ENCODE measurements at regions not wholly inside any gene's neighbourhood (a gene's known extent, or its start where the extent isn't known, plus 50 kb on each side); places are given as distances from the start of the nearest gene placed in this dataset.

GRCh38 chr10:55500931-55501559, 700.0 kb upstream of the PCDH15 start:
- DNase-seq (ENCODE audit: low spot score), result peak; percentile 44

GRCh38 chr10:55497893-55498499, 697.0 kb upstream of the PCDH15 start:
- no peak for DNase-seq (ENCODE audit: low spot score)

GRCh38 chr10:55495555-55495954, 694.5 kb upstream of the PCDH15 start:
- no peak for DNase-seq (ENCODE audit: low spot score)

GRCh38 chr10:55491712-55492111, 690.7 kb upstream of the PCDH15 start:
- DNase-seq (ENCODE audit: low spot score), result no peak

GRCh38 chr10:55485827-55486226, 684.8 kb upstream of the PCDH15 start:
- no peak for DNase-seq (ENCODE audit: low spot score)

- no peak for DNase-seq (ENCODE audit: low spot score)
Measured at GRCh38 chr10:55476129-55476528, 675.1 kb upstream of the PCDH15 start.

GRCh38 chr10:55474258-55474657, 673.2 kb upstream of the PCDH15 start:
- DNase-seq (ENCODE audit: low spot score), result no peak

GRCh38 chr10:55470840-55471239, 669.8 kb upstream of the PCDH15 start:
- no peak for DNase-seq (ENCODE audit: low spot score)

GRCh38 chr10:55466806-55467504, 665.9 kb upstream of the PCDH15 start:
- DNase-seq (ENCODE audit: low spot score), result no peak

GRCh38 chr10:55464083-55464482, 663.1 kb upstream of the PCDH15 start:
- DNase-seq (ENCODE audit: low spot score), result no peak

GRCh38 chr10:55460008-55460407, 659.0 kb upstream of the PCDH15 start:
- no peak for DNase-seq (ENCODE audit: low spot score)

GRCh38 chr10:55449981-55450380, 649.0 kb upstream of the PCDH15 start:
- DNase-seq (ENCODE audit: low spot score), result no peak

- no peak for DNase-seq (ENCODE audit: low spot score)
Measured at GRCh38 chr10:55446441-55447002, 645.5 kb upstream of the PCDH15 start.

- no peak for DNase-seq (ENCODE audit: low spot score)
Measured at GRCh38 chr10:55441777-55442176, 640.7 kb upstream of the PCDH15 start.

- no peak for DNase-seq (ENCODE audit: low spot score)
Measured at GRCh38 chr10:55426138-55426537, 625.1 kb upstream of the PCDH15 start.

- DNase-seq (ENCODE audit: low spot score), result peak; percentile 78
Measured at GRCh38 chr10:55410415-55410885, 609.4 kb upstream of the PCDH15 start.

GRCh38 chr10:55404094-55404493, 603.1 kb upstream of the PCDH15 start:
- no peak for DNase-seq (ENCODE audit: low spot score)

- DNase-seq (ENCODE audit: low spot score), result peak; percentile 39
Measured at GRCh38 chr10:55400075-55400849, 599.2 kb upstream of the PCDH15 start.

GRCh38 chr10:55398497-55398882, 597.5 kb upstream of the PCDH15 start:
- no peak for DNase-seq (ENCODE audit: low spot score)

GRCh38 chr10:55397777-55398496, 596.9 kb upstream of the PCDH15 start:
- DNase-seq (ENCODE audit: low spot score), result no peak

GRCh38 chr10:55378196-55378595, 577.2 kb upstream of the PCDH15 start:
- DNase-seq (ENCODE audit: low spot score), result no peak

- peak; percentile 23 for DNase-seq (ENCODE audit: low spot score)
Measured at GRCh38 chr10:55374917-55375316, 573.9 kb upstream of the PCDH15 start.

Data from kidney capillary endothelial cell (primary cell).